Fibroblast of lung (primary cell): ENCODE measurements at regions not wholly inside any gene's neighbourhood (a gene's known extent, or its start where the extent isn't known, plus 50 kb on each side); places are given as distances from the start of the nearest gene placed in this dataset.

Experiments used
- CTCF ChIP-seq, 2 donors: IDR thresholded peaks in 1 of 2; conservative IDR thresholded peaks in 1 of 2; 1 replicate in 1 of 2; 2 replicates in 1 of 2; pipeline ENCODE4 v1.5.1; 2011 to 2012; ENCODE audit warnings: low read length in 2 of 2, control low read depth in 1 of 2, inconsistent platforms in 1 of 2, low read depth in 1 of 2, mild to moderate bottlenecking in 1 of 2
- EZH2 ChIP-seq: IDR thresholded peaks from 2 replicates; pipeline ENCODE4 v1.5.1; 2012; ENCODE audit warnings: low read length, control low read depth, mild to moderate bottlenecking; ENCODE audit errors: missing control alignments

- TF ChIP-seq CTCF (conservative IDR thresholded peaks at IDR 0.05 in 1 of 2, IDR thresholded peaks at IDR 0.05 in 1 of 2; ENCODE audit: low read depth in 1 of 2, low read length in 2 of 2) (no peak), EZH2 (no peak)
These were observed 52.6 kb upstream of the FRMD4B start for GRCh38 chr3:69438476-69438875.
